HG03354 (cell line): ENCODE measurements at regions not wholly inside any gene's neighbourhood (a gene's known extent, or its start where the extent isn't known, plus 50 kb on each side); places are given as distances from the start of the nearest gene placed in this dataset.
"Not testable (repeated sequence)": the region's sequence is repeated elsewhere in the genome, so short reads cannot be mapped to it uniquely, and the experiment has no call there.

ENCODE experiments used
- ATAC-seq: cut with Tn5 transposase; IDR thresholded peaks from one replicate; pipeline ENCODE4 v1.9.1; 2021; ENCODE audit warnings: mild to moderate bottlenecking; ENCODE audit not compliant: unreplicated experiment, poor library complexity, severe bottlenecking

DNA sequence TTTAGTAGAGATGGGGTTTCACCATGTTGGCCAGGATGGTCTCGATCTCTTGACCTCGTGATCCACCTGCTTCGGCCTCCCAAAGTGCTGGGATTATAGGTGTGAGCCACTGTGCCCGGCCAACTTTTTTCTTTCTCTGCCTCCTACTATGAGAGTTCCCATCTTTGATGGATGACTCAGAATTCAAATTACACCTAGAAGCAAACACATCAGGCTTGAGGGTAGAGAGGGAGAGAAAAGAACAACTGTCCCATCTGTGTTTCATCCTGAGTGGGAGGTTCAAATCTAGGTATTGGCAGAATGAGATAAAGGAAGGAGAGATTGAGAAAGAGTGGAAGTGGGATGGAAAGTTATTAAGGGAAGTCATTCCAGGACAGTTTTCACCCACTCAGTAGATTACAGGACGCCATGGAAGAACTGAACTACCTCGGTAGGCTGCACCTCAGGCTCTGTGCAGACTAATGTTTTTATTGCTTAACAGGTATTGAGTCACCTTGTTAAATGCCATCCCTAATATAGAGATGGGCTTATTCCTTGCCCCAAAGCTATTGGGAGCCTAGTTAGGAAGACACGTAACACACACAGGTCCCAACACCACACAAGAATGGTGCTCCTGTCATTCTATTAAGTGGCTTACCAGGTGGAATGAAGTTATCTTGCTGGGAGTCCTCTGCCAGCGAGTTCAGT is 275.7 kb downstream of the SOX4 start:
- no peak for ATAC-seq

DNA sequence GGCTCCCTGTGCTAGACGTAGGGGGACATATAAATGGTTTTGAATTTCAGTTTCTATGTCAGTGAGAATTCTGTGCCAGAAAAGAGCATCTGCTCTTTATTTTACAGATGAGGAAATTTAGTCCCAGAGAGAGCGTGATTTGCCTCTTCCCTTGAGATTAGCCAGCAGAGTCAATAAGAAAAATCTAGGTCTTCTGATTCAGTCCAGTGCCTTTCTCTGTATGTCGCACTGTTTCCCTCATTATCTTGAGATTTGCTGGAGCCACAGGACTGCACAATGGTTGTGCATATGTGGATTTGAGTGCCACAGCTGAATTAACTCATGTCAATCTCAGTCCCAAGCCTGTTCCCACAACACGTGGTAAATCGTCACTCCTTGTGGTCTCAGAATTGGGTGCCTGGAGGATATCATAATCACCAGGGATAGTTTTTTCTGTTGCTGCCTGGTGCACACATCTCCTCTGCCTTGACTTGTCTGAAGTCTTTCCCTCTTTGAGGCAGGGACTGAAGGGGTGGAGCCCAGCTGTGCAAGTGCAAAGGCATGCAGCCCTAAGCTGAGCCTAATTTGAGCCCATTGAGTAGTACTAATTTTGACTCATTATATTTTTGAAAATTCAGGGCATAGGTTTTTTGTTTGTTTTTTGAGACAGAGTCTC is 276.7 kb downstream of the SOX4 start:
- no peak for ATAC-seq

DNA sequence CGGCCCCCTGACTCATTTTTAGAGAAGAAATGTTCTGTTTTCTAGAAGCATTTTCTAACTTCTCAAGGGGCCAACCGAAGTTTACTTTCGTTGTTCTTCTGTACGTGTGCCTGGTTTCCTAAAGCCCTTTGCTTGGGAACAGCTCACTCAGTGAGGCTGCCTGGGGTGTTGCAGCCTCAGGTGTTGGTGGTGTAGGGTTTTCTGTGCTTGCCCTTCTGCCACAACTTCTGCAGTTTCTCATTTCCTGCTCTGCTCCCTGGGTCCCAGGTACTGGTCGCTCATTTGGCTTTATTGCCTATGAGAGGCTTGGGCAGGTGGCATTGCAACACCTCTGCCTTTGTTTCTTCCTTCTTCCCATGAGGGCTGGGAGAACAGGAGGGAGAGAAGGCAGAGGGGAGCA is 278.3 kb downstream of the SOX4 start:
- no peak for ATAC-seq

DNA sequence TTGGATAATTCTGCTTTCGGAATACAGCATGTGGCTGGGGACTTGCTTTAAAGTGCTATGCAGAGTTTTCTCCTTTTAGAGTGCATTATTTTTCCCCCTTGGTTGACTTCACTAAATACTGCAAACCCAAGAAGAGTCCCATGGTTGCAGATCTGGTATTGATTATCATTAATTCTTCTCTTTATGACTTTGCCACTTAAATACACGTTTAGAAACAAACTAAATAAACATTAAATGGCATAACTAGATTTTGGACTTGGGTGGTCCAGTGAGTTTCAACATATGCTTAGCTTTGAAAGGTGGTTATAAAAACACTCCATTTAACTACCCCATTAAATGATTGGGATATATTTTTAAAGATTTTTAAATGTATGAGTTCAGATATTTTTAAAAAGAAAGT is 279.2 kb downstream of the SOX4 start:
- ATAC-seq, result no peak

DNA sequence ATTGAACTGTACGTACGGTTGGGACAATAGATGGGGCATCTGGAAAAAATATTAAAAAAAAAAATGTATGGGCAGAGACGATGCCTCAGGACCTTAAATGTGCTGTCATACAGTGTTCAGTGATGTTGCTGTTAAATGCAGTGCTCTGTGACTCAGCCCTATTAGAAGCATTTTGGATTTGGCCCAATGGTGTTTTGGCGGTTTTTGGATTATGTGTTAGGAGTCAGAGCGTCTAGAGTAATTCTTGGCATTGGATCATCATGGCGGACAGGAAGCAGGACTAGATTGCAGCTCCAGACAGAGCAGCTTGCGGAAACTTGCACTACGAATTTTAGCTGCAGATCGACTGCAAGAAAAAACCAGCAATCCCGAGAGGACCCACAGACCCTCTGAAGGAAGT is 280.0 kb downstream of the SOX4 start:
- no peak for ATAC-seq

DNA sequence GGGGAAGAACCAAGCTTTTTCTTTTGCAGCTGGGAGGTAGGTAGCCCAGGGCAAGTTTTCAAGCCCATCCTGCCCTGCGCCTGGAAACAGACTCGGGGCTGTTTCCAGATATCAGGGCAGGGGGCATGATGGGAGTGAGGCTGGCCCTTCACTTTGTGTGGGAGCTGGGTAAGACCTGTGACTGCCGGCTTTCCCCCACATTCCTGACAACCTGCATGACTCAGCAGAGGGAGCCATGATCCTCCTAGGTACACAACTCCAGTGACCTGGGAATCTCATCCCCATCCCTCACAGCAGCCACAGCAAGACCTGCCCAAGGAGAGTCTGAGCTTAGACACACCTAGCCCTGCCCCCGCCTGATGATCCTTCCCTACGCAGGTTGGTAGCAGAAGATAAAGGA is 280.8 kb downstream of the SOX4 start:
- no peak for ATAC-seq

DNA sequence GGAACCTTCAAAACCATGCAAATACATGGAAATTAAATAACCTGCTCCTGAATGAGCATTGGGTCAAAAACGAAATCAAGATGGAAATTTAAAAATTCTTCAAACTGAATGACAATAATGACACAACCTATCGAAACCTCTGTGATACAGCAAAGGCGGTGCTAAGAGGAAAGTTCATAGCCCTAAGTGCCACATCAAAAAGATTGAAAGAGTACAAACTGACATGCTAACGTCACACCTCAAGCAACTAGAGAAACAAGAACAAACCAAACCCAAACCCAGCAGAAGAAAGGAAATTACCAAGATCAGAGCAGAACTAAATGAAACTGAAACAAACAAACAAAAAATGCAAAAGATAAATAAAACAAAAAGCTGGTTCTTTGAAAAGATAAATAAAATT is 283.5 kb downstream of the SOX4 start:
- ATAC-seq, result not testable (repeated sequence)

DNA sequence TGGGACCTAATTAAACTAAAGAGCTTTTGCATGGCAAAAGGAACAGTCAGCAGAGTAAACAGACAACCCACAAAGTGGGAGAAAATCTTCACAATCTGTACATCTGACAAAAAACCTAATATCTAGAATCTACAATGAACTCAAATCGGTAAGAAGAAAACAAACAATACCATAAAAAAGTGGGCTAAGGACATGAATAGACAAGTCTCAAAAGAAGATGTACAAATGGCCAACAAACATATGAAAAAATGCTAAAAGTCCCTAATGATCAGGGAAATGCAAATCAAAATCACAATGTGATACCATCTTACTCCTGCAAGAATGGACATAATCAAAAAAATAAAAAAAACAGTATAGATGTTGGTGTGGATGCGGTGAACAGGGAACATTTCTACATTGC is 286.7 kb downstream of the SOX4 start:
- ATAC-seq, result not testable (repeated sequence)

DNA sequence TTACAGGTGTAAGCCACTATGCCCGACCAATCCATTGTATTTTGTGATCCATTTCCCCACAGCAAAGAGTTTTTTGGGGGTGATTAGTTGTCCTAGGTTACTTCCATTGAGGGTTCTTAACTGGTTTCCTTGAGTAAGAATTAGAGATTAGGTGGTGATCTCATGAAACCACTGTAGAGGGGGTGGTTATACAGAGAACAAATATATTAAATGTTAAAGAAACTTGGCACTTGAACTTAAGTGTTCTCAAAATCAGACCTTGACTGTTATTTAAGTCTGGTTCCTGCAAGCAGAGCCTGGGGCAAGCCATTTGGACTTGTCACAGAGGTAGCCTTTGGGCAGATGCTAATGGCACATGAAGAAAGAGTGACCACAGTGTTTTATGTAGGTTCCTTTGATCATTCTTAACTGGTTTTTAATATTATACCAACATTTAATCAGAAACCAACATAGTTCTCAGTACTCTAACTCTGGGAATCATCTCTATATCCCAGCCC is 288.5 kb downstream of the SOX4 start:
- ATAC-seq, result no peak

DNA sequence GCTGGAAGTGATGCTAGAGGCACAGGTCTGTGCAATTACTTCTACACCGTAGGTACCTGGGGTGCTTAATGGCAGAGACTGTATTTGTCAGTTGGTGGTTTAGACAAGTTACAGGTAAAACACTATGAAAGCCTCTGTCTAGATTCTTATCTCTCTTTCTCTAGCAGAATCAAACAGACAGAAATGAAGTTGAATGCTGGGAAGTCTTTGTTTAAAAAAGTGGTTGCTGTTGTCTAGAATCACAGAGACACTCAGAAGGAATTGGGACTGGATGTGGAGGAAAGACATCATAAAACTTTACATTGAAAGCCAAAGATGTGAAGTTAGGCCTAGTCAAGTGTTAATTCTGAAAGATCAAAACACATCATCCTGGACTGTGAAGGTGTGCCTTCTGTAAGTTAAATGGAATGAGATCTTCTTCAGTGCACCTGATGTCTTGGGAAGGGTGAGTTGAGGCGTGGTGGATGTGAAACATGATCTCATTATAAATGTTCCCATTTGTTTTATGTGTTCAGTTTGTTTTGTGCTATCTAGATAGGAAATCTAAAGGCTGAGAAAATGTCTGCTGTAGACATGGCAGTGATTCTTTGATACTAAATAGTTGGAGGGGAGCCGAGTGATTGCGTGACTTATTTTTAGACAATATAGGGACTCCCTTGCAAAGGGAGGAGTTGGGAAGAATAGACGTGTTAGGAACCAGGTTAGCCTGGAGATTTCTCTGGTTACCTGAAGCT is 290.2 kb downstream of the SOX4 start:
- ATAC-seq, result no peak

DNA sequence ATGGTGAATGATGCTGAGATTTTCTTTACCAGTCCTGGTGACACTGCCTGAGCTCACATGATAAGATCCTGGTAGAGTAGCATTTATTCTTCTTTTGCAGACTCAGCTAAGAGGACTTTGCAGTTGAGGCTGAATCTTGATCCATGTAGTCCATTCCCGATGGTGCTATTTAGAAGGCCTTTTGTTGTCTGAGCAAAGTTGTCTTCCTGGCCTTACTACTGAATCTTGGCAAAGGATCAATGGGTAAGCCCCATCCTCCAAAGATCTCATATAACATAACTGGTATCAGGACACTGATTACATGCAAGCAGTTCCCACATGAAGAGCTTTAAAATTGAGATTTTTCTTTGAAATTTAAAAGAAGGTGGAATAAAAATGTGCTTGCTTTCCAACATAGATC is 291.6 kb downstream of the SOX4 start:
- ATAC-seq, result no peak

DNA sequence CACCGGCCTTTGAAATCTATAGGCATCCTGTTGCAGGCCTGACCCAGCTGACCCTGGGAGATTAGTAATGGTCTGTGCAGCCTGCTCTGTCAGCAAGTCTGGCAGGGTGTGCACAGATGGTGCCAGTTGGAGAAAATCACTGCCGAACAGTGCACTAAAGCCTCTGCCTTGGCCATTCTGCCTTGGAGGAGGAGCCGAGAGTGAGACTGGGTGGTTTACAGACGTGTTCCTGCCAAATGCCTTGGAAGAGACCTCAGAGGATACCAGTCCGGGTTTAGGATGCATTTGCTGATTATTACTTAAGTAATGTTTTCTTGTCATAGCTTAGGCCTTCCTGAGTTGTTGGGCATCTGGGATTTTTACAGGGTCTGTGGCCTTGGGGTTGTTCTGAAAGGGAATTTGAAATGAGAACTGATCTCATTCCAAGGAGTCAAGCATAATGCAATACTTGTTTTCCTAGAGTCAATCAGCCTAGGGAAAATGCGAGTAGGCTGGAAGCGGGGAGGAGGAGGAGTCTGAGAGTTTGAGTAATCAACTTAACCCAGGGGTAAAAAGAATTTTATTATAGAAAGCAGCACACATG is 292.1 kb downstream of the SOX4 start:
- no peak for ATAC-seq

DNA sequence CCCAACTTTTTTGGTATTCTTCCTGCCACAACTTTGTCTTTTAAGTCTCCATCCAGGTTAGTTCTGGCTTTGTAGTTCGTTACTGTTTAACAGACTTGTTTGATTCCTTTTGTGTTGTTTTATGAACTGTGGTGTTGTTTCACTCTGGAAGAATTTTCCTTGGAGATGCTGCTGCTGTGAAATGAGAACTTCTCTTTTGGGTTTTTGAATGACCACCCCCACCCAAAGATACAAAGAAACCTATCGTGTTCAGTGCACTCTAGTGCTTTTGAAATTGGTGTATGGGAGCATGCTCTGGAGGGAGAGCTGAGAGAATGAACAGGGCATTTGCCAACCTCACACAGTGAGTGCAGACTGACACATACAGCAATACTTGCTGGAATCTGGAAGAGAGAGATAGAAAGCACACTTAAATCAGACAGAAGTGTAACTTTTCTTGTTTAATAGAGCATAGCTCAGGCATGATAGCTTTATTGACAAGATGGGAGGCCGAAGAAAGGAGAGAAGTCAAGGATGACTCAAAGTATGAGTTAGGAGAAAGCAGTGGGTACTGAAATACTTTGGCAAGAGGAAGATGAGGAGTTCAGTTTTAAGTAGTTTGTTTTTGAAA is 293.1 kb downstream of the SOX4 start:
- ATAC-seq, result no peak

DNA sequence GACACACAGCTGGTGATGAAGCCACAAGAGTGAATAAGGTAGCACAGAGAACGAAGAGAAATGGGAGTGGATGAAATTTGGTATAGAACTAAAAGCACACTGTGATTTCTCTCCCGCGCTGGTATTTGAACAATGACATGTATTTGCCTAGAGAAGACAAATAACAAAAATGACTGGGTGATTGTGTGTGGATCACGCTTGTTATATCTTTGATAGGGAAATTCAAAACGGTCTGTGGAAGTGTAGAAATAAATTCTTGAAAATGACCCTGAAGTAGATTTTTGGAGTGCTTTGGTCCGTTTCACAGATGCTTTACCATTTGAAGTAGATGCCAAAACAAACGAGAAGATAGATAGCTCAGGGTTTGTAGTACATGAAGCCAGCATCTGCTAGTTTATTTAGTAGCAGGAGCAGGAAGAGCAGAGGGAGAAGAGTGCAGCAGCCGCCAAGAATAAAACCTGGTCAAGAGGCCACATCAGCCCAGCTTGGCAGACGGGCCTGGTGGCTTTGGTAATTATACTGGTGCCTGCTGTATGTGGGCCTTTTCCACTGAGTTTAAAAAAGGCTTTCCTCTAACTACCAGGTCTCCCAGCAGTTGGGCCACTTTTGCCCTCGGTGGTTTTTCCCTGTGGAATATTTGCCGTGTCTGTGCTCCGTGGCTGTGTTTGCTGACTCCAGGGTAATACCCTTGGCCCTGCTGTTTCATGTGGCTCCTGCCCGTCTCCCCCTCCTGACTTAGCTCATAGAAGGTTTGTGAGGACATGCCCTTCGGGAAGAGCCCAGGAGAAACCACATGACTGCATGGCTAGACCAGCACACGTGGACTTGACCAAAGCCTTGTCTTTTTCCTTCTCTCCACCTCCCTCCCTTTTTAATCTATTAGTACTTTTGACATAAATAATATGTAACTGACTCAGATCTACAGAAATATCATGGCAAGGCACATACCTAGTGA is 294.0 kb downstream of the SOX4 start:
- ATAC-seq, result no peak

DNA sequence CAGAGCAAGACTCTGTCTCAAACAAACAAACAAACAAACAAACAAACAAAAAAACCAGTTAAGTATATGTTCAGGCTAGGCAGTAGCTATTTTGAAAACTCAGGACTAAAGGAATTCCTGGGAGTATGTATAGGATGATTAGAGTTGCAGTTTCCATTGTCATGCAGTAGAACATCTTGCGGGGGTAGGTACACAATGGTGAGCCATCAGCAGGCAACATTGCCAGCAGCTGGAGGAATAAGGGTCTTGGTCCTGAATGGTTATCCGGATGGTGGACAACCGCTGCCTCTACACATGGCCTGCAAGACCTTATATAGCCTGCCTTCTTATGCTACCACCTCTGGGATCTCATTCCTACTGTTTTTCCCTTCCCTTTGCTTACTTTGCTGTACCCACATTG is 297.5 kb downstream of the SOX4 start:
- ATAC-seq, result no peak

DNA sequence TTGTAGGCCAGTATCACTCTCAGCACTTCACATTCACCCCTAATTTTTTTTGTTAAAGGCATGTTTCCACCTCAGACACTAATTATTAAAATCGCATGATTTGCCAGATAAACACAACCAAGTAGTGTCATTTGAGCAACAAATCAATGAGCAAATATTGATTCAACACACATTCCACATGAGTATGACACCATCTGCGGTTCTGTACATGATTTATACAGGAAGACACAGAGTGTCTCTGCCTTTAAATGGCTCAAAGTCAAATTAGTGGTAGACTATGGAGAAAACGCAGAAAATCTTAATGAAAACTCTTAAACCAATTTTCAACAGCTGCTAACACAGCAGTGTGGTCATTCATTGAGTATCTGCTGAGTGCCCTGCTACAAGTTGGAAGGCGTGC is 300.2 kb downstream of the SOX4 start:
- no peak for ATAC-seq

DNA sequence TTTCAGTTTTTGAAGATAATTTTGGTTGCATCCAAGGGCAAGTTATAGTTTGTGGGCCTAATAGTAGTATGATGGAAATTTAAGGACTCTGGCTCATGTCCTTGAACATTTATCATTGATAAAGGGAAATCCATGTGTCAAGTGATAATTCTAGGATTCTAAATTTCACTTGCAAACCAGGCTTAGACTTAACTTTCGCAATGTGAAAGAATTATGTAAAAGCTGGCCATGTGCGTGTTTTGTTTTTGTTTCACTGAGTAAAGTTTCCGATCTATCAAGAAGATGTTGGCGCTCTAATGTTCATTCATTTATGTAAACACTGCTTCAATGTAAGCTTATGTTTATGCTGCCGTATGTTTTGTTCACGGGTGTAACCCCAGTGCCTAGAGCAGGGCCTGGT is 302.0 kb downstream of the SOX4 start:
- ATAC-seq, result no peak

DNA sequence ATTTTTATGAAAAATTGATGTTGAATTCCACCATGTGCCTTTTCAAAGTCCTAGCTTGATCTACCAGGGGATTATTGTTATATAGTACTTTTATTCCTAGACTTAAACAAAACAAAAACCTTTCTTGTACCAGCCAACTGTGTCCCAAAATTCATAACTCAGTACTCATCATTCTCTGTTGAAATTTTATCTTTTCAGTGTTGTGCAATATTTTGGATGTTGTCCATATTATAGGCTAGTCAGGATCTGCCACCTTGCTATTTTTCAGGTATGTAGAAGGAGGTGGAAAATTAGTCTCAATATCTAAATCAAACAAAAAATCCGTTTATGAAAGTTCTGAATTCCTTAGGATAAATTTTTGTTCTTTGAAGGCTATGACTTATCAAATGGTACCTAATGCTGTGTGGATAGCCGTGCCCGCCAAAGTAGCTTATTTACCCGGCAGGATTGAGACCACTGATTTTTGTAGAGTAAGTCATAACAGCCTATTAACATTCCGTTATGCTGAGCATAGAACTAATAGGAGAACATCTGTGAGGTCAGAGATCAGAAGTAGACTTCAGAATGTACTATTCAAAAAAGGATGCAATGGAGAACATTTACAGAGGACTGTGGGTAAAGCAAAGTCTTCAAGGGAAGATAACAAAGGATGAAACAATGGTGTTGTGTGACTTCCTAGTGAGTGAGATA is 304.7 kb downstream of the SOX4 start:
- ATAC-seq, result no peak

DNA sequence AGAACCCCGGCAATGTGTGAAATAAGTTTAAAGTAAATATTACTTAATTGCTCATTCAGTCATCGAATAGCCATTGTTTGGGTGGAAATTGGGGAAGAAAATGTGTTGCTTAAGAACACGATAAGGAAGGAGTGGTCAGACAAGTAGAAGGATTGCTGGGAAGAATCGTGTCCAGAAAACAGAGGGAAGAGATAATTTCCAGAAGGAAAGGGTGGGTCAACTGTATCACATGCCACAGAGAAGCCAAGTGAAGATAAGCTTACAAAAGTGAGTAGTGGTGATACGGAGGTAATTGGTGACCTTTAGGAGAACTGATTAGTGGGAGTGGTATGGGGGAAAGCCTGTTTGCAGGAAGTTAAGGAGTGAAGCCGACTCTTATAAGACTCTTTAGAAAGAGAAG is 306.2 kb downstream of the SOX4 start:
- no peak for ATAC-seq
